GM21360 (cell line): ENCODE measurements at regions not wholly inside any gene's neighbourhood (a gene's known extent, or its start where the extent isn't known, plus 50 kb on each side); places are given as distances from the start of the nearest gene placed in this dataset.

Experiments used
- ATAC-seq: cut with Tn5 transposase; IDR thresholded peaks from one replicate; pipeline ENCODE4 v1.9.1; 2021; ENCODE audit warnings: mild to moderate bottlenecking, moderate library complexity; ENCODE audit not compliant: unreplicated experiment

DNA sequence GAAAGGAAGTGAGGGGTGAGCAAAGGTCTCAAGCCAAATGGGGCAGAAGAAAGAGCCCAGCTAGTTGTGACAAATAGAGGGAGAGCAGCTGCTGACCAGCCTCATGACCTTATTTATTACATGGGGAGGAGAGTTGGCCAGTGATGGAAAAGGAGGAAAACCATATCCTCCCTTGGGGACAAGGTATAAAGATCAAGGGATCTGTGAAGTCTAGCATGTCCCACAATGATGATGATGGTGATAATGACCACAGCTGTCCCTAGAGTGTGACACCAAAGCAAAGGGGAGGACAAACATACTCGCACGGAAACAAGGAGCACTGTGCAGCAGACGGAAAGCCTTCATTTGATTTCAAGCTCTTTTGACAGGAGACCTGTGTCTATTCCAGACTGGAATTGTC is 190.4 kb upstream of the MCHR2 start:
- ATAC-seq: no peak

DNA sequence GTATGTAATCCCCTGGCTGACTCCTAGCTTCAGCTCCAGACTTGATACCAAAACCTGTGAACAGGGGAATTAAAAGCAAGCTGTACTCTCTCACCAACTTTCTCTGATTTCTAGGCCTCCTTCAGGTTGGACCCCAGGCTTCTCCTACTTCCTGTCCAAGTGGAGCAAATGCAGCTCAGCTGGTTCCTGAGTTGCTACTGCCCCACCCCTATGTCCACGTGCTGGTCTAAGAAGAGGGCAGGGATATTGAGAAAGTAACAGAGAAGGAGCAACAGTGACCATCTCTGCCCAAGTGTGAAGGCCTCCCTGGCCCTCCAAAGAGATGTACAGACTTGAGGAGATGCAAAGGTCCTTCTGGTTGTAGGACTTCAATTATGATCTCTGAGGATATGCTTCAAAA is 188.3 kb upstream of the MCHR2 start:
- ATAC-seq: no peak

DNA sequence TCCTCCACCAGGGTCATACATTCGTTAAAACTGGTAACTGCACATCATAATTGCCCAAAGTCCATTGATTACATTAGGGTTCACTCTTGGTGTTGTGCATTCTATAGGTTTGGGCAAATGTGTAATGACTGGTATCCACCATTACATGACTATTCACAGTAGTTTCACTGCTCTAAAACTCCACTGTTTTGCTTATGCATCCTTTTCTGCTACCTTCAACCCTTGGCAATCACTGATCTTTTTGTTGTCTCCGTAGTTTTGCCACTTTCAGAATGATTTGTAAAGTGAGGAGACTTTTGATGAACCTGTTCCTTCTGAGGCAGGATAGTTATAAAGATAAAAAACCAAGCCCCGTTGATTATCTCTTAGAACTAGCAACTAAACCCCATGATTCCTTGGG is 187.3 kb upstream of the MCHR2 start:
- ATAC-seq: no peak

DNA sequence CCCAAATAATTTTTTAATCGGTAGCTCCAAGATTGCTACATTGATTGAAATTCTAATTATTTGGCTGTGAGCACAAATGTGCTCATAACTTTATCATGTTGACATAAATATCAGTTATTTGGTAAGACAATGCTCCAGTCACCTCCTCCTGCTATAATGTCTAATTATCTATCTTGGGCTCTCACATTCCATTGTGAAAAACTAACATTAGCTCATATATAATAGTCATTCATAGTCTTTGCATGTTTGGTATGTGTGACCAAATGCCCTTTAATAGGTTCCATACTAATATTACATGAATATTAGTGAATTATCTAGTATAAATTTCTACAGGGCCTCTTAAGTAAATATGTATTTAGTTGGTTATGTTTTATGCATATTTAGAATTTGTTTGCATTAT is 185.6 kb upstream of the MCHR2 start:
- no peak for ATAC-seq

DNA sequence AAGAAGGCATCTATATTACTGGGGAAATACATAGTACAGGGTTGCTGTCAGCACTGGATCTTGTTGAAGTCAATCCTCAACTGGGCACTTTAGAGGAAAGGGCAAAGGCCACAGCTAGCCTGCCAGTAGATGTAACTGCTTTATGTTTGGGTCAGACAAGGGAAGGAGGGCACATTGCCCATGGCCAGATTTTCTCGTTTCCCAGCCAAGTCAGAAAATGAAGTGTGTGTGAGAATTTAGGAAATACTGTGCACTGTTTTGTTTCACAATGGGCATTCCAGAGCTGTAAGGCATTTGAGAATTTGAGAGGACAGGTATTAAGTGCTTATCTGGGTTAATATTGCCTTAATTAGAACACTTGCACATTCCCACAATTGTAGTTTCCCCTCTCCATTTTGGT is 183.9 kb upstream of the MCHR2 start:
- no peak for ATAC-seq

DNA sequence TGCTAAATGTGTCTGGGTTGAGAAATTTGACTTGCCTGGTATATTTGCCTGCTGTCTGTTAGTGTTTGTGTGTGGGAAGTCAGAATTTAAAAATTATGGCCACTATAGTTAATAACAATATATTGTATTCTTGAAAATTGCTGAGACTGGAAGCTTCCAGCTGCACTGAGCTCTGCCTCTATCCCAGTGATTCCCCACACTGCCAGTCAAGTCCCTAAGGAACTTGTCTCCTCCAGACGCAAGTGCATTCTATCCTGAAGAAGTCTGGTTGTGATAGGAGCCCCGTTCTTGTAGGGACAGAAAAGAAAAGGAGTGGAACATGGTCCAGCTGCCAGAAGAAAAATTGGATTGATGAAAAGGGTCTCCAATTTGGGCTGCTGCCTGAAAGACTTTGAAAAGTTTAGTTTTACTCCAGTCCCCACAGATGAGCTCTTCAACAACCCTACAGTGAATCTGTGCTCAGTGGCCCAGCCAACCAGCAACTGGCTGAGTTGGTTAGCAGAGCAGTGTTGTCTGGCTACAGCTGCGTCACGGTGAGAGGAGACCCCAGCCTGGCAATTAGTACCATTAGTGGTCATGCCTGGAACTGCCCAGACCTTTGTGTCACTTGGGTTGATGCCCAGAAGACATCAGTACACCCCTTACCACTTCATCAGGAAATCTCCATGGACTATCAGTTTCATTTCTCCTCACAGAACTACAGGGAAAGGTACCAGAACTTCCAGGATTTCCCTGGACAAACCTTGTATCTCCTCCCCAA is 183.1 kb upstream of the MCHR2 start:
- no peak for ATAC-seq

DNA sequence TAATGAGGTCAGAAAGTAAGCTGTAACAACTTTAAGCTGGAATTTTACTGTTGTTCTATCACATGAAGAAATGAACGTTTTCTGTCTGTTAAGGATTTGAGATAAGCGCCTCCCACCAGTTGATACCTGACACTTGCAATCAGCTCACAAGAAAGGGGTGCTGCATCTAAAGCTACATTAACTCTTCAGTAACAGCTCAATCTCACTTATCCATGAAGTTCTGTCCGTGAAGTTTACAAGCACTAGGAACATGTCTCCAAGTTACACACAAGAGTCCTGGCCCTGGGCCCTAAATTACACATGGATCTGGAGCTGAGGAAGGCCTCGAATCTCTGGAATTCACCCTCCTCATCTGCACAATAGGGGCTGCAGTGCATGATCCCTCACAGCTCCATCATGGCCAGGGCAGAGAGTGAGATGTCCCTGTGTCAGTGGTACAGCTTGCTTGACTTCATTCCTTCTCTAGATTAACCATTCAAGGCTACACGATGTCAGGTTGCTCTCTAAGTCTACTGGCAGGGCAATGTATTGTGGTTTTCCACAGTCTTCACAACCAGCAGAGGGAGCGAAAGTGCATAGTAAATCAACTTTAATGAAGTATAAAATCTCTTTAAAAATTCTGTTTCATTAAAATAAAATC is 182.4 kb upstream of the MCHR2 start:
- ATAC-seq: no peak

DNA sequence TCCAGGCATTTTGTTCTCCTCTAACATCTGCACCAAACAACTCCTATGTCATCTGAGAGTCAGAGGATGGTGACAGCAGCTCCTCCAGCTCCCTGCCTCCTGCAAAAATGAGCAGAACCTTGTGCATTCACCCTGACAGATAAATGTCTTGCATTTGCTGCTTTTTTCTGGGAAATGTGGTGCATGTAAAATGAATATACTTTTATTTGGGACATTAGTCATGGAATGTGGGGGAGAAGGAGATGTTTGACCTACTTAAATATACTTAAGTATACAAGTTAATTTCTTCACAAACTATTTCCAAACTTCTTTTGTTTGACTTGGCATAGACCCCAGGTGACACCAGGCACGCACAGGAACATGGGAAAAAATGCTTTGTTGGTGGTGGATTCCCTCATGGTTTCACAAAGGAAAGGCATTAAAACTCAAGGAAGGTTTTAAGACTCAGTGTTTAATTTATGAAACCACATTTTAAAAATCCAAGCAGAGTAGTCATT is 181.8 kb upstream of the MCHR2 start:
- no peak for ATAC-seq

DNA sequence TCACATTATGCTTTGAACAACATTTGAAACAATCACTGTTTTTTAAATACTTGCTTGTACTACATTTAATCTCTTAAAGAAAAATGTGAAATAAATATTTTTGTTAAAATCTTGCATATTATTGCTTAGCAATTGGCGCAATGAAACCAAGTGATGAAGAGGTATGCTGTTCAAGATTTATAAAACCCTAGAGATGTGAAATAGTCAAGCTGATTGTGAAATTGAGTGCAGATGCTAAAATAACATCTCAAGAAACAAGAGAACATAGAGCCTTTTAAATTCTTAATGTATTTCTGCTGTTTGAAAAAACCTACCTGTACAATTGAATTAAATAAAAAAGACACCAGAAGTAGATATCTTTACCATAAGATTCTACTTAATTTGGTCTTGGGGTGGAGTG is 179.2 kb upstream of the MCHR2 start:
- ATAC-seq: no peak

DNA sequence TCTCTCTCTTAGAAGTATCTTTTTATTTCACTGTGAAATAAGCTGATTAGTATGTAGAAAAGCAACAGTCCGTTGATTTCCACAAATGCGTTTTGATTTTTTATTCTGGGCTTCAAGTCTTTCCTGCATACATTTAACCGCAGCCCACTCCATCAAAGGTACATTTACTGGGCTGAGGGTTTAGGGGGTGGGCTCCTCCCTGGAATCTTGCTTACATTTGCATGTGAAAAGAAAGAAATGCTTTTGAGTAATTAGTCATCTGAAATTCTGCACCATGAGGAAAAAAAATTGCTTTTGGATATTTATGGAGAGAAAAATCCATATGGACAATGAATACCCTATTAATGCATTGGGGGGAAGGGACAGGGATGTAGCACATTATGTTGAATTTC is 178.3 kb upstream of the MCHR2 start:
- ATAC-seq: no peak

DNA sequence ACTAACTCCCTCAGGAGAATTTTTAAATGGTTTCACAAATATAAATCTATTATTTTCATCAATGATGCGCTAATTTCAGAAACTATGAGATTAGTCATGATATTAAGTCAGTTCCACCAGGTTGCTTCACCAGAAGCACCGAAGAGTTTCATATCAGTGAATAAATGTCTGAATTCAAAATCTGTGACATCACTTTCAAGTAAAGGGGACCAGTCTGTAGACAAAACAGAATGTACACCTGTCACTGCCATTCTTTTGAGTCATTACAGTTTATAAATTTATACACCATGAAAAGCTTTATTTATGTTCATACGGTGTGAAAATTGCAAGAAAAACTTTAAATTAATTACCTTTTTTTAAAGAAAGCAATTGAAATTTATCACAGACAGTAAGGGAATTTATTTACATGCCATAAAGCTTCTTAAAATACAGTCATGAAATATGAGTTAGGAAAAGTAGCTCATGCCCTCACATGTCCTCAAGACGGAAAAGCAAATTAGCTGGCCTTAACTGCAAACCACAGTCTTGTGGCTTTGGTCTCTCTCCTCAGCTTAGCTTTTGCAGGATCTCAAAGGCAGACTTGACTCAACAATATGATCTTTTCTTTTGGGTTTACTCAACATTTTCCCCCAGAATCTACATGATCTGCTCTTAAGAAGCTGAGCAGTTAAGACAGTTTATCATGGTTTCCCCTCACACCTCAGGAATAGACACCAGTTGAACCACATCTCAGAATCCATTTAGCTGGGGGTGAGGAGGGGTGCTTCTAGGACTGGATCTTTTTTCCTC is 177.7 kb upstream of the MCHR2 start:
- ATAC-seq: peak; percentile 84

DNA sequence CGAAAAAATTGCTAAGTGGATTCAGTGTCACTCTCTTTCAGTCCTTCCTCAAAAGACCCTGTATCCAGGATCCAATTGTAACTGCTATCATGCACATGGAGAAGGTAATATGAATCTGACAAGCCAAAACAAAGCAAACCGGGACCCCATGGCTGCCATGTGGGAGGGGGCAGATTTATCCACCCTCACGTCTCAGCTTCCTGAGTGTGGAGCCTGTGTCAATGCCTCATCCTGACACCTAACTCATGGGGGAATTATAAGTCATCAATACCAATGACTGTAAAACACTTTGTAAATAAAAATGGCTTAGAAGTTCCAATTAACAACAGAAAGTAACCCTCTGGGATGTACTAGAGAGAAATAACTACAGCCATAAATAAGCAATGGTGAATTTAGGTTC is 174.1 kb upstream of the MCHR2 start:
- ATAC-seq: no peak

DNA sequence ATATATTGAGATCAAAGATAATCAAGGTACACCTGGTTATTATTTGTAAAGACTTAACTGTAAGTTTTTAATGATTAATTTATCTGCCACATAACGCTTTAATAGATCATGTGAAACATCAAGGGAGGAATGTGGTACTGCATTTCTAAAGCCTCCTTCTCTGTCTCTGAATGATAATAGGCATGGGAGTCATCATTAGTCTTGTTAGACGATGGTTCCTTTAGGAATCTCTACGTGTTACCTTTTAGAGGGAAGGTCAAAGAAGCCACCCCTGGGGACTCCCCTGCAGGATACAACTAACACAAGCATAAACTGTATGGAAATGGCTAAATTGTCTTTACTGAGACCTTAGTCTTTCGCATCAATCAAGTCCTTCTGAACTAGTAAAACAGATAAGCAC is 173.6 kb upstream of the MCHR2 start:
- ATAC-seq: no peak

DNA sequence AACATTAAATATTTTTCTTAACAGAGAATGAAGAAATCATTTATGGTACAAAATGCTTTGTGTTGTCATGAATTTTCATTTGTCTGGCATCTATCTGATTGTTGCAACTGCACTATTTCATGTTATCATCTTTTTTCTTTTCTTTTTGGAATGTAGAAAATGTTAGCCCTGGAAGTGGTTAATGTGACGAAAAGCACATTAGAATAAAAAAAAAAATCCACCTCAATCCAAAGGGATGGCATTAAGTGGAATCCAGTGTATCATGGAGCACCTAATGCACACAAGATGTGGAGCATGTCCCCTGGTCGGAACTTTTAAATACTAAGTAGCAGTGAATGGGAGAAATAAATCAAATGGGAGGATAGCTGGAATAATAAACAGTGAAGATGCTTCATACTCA is 172.9 kb upstream of the MCHR2 start:
- ATAC-seq: no peak

DNA sequence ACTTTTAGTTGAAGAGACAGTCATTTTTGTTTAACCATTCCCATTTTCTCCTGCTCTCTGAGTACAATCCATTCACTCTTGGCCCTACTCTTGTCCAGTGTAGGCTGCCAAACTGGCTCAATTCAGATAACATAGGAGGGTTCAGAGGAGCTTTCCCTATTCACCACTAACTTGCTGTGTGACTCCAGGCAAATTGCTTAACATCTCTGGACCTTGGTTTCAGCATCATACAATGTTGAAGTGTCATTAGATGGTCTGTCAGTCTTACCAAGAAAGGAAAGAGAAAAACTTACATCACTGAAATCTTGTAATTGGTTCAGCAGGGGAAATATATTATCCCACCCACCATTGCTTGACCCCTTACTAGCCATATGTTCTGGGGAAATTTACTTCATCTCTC is 171.4 kb upstream of the MCHR2 start:
- no peak for ATAC-seq

DNA sequence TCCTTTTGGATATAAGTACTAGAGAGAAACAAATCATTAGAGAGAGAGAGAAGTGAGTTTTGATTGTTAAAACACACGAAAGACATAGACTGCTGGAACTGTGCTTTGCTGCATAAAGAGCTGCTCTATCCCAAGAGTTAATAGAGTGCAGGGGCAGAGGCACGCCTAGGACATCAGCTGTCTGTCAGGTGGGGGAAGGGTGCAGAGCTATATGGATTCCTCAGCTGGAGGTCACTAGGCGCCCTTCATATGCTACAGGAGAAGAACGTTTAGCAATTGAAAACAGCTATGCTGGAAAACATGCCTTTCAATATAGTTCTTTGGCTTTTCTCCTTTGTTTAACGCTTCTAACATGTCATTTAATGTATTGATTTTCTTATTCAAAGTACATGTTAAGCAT is 169.0 kb upstream of the MCHR2 start:
- ATAC-seq: no peak

DNA sequence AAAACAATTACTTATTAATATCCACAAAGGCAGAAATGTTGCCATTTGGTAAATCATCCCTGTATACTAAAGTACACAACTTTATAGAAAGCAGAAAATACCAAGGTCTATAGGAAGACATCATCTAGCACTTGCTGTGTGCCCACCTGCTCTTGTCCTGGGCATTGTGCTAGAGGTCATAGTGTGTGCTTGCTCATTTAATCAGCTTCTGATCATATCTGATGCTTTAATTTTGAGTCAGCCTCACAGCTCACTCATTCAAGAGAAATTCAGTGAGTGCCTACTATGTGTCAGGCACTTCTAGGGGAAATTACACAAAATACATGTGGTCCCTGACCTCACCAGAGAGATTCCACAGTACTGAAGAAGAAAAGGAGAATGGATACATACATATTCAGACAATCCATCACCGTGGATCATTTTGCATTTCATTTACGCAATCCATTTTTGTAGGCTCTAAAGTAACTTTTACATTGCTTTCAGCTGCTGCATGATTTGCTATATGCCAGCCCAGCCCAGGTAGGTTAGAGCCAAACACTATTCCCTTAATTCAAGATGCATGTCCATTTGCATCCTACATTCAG is 167.9 kb upstream of the MCHR2 start:
- no peak for ATAC-seq

DNA sequence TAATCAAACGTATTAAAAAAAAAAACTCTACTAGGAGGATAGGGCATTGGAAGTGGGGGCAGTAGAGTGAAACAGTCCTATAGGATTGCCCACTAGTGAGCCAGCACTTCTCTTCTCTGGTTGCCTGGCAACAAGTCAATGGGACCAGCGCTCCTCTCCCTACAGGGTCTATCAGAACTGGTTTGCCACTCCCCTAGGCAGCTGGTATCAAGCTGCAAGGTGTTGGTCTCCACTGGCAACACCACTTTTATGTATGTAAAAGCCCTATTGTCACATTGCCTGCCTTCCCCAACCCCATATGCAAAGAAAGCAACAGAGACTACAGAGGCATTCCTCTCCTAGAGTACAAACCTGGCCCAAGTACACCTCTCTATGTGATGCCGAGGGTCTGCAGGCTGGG is 166.9 kb upstream of the MCHR2 start:
- no peak for ATAC-seq

DNA sequence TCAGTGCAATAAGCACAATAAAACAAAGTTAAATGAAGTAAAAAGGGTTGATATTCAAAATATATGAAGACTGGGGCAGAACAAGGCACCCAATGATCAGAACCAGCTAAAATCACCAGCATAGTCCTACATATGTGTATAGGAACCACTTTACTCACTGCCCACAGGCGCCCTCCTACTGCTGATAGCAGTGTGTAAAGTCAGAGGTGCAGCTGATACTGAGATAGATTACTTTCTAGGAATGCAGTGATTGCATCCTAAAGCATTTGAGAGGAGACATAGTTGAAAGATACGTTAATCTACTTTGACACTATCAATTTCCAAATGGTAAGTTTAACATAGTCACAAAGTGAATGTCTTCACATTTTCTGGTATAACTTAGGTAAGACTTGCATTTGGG is 161.1 kb upstream of the MCHR2 start:
- ATAC-seq: no peak

DNA sequence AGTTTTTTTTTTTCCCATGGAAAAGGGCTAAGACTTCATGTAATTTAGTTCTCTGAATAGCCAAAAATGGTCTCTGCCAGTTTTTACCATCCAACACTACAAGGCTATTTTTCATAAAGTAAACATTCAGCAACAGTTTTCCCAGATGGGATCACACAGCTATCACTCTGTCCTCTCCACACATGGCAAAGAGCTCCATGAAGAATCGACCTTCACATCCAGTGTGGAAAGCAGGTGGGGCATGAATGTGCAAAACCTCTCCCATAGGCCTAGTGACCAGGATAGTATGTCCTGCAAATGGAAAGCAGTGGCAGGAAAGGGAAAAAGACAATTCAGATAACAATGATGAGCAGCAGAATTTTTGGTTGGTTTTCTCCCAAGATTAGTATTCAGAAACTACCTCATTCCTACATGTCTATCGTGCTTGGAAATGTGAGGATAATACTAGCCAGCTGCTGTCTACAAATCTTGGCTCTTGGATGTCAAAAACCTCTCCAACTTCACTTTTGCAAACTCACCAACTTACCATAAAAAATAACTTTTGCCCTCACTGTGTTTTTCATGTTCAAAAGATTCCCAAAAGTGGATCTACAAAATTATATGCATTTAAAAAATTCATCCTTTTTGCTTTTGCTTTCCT is 159.7 kb upstream of the MCHR2 start:
- no peak for ATAC-seq

DNA sequence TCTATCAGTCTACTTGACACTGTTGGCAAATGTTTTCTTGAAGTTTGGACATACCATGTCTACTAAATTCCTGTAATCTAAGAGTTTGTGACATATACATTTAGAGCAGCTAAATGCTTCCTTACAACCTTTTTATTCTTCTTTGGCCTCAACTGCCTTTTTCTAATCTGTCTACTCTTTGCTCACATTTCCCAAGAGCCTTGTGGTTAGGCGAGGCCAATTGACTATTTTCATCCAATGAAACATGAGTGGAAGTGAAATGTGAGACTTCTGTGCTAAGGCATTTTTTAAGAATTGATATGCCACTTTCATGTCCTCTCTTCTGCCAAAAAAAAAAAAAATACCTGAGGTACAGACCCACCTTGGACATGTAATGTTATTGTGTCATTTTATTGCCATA is 158.2 kb upstream of the MCHR2 start:
- no peak for ATAC-seq
